AG20443 (cell line): ENCODE measurements at regions not wholly inside any gene's neighbourhood (a gene's known extent, or its start where the extent isn't known, plus 50 kb on each side); places are given as distances from the start of the nearest gene placed in this dataset.
A peak's percentile ranks its signal among the peaks of the same experiment; 100 is the strongest.

ENCODE experiments used
- DNase-seq: peaks from one replicate; pipeline ENCODE4 v3.0.0; 2012; ENCODE audit warnings: low spot score, mixed read lengths

GRCh38 chr1:199629624-199630023 is 397.9 kb upstream of the NR5A2 start:
- no peak for DNase-seq

DNA sequence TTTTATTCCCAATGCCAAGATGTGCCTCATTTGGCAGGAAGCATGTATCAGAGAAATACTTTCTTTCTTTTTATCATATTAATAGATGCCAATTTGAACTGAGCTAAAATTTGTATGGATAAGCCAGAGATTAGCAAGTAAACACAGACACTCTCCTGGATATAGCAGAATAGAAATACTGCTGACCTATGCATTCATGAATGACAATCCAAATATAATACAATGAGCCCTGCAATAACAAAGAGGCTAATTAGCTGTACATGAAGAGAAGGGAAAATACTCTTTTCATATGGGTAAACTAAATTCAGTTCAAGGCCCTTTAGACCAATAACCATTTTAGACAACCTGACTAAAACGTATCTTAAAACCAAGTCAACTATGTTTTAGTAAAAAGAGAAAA is 388.1 kb upstream of the NR5A2 start:
- DNase-seq: no peak

DNA sequence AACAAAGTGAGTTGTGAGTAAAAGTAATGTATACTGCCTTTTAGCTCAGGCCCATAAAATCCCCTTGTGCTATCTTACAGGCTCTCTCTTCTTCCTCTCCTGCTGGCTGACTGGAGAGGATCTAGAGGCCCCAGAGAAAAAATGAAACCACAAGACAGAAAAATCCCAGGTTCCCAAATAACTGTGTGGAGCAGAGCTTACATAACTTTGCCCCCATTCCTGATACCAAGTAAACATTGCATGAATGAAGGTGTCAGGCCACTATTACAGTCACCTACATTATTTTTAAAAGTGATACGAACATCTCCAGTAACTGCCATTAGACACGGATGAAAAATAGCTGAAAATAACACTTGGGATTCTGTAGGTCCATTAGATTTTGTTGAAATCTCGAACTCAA is 386.0 kb upstream of the NR5A2 start:
- DNase-seq: no peak

DNA sequence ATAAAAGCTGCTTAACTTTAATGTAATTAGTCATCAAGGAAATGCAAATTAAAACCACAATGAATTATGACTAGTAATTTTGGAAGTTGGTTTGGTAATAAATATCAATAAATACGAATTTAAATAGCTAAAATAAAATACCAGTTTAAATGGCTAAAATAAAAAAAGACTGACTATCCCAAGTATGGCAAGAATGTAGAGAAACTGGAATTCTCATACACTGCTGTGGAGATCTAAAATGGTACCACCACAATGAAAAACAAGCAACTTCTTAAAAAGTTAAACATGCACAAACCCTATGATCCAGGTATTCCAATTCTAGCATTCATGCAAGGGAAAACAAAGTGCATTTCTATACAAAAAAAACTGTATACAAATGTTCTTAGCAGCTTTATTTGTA is 382.6 kb upstream of the NR5A2 start:
- DNase-seq: no peak

DNA sequence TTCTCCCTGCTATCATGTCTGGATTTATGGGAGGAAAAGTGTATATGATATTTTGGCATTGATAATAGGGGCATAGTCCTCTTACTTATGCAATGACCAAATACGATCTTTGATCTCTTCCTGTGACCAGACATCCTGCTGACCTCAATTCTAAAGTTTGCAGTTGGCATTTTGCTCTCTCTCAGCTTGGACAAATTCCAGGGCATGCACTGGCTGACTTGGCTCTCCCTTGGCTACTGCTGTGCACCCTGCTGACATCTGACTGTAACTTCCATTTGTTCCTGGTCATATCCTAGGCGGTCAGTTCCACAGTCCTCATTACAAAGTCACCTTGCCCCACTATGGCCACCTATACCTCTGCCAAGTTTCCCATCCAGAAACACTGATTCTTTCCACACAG is 380.7 kb upstream of the NR5A2 start:
- peak; percentile 8 for DNase-seq

- no peak for DNase-seq
Measured at GRCh38 chr1:199657449-199657848, 370.1 kb upstream of the NR5A2 start.

DNA sequence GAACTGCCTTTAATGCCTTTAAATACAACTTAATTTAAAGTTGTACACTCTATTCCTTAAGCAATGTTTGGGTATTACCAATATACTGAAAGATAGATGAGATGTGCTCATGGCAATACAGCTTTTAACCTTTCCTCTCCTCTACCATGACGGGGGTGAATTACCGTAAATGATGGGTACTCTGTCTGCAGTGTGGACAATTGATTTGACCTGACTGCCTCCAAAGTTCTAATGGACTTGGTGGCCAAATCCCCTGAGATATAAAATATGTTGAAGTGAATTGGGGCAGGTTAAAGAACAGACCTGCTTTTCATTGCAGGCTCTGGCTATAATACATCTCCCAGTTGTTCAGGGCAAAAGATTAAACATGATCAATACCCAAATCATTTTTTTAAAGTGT is 367.4 kb upstream of the NR5A2 start:
- DNase-seq: no peak

- DNase-seq: no peak
Measured at GRCh38 chr1:199665371-199665770, 362.1 kb upstream of the NR5A2 start.

DNA sequence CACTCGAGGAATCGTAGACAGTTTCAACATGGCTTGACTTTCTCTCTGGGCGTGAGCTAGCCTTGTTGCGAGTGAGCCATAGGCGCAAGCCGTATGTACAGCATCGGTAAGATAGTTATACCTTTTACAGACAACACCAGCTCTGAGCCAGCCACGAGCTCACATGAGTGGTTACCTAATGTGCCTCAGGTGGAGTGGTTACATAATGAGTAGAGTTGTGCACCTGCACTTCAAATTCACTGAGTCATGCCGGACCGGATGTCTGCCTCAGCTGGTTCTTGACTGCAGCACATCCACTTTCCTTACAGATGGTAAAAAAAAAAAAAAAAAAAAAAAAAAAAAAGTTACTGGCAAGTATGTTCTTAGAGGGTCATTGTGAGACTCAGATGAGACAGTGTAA is 360.4 kb upstream of the NR5A2 start:
- no peak for DNase-seq

GRCh38 chr1:199669916-199670315 is 357.6 kb upstream of the NR5A2 start:
- no peak for DNase-seq

GRCh38 chr1:199671684-199672083 is 355.8 kb upstream of the NR5A2 start:
- no peak for DNase-seq

DNA sequence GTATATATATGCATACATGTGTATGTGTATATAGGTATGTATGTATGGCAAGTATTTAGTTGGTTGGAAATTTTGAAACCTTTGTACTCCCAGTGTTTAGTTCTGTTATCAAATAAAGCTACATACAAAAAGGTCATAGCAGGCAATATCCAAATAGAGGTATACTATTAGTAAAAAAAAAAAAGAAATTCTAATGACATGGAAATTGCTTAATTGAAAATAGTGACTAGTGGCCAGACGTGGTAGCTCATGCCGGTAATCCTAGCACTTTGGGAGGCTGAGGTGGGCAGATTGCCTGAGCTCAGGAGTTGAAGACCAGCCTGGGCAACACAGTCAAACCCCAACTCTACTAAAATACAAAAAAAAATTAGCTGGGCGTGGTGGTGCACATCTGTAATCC is 351.6 kb upstream of the NR5A2 start:
- no peak for DNase-seq

DNA sequence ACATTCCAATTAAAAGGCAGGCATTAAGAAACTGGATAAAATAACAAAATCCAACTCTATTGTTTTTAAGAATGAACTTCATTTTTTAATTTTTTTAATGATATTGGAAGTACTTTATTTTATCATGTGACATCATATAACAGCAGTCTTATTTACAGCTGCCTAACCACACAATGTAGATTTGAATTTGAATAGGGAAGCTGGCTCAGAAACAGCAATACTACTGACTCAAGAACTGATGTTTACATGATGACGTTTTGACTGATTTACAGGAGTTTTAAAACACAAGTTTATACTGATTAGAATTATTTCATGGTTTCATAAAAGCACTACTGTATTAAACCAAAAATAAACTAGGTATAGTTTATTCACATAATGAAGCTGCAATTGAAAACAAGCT is 348.7 kb upstream of the NR5A2 start:
- no peak for DNase-seq

DNA sequence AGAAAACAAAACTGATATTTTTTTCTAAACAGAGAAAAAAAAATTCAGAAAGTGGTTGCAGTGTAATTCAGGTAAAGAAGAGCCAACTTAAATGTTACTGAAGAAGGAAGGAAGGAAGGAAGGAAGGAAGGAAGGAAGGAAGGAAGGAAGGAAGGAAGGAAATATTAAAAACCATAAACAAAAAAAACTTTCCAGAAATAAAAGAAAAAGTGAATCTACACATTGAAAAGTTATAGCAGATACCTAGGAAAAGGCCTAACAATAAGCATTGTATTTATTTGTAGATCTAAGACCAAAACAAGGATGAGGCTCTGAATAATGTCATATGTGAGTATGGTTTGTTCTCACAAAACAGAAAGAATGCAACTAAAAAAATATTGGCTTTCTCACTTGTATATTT is 345.4 kb upstream of the NR5A2 start:
- DNase-seq: no peak

DNA sequence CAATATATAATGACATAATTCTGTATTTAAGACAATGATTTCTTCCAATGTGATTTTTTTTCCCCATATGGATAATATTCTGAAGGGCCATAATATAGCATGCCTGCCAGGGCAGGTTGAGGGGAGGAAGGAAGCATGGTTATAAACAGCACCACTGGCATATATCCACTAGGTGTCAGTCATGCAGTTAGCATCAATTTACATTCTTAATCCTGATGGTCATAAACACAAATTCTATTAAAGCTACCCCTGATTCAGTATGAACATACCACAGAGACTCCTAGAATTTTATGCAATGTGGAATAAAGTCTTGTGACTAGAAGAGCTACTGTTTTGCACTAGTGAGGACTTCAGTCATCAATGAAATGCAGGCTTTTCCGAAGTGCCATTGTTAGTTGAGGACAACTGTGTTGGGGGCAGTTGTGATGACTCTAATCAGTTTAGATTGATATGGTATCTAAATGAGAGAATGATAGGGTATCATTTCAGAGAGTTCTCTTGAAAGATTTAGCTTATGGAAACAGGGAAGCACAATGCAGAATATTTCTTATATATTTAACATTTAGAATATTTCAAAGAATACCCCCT is 342.7 kb upstream of the NR5A2 start:
- peak; percentile 53 for DNase-seq

DNA sequence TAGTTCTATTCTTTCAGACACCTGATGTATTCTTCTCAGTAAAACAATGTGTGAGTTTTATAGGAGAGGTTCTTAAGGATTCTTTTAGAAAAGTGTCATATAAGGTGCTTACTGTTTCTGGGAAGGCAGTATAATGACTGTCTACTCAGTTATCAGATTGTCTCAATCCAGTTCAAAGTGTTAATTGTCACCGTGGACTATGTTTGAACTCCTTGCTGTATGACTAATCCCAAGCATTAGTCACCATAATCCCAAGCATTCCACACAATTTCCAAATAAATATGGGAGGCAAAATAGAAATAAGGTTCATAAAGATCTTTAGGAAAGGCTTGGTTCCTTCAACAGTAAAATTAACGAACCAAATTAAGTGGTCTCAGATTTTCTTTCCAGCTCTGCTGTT is 342.1 kb upstream of the NR5A2 start:
- DNase-seq: peak; percentile 37

DNA sequence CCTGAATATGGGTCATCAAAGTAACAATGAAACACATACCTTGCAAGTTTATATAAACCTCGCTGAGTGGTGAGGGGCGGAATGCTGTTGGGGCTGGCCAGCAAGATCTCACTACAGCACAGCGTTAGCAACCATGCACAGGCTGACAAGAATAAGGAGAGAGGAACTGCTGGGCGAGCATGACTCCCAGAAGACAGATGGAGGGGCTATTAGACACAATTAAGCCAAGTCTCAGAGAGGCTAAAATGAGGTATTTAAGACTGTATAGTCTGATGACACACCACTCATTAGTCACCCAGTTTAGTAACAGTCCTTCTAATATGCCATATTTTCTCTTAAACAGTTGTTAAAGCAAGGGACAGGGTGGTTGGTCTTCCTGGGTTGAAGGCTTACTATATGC is 340.2 kb upstream of the NR5A2 start:
- no peak for DNase-seq

- DNase-seq: no peak
Measured at GRCh38 chr1:199688133-199688676, 339.3 kb upstream of the NR5A2 start.

DNA sequence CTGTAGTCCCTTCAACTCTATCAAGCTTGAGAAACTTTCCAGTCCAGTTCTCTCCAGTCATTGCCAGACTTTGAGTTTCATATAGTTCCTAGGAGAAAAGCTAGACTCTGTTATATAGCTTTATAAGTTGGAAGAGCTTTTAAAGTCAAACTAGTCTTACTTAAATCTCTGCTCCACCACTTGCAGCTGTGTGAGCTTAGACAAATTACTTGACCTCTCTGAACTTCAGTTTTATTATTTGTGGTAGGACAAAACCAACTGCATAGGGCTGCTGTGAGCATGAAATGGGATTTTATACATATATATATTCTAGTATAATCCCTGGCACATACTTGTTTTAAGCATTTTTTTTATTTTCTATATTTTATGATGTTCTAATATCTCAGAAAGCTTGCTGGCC is 338.7 kb upstream of the NR5A2 start:
- DNase-seq: no peak

- no peak for DNase-seq
Measured at GRCh38 chr1:199690496-199690895, 337.0 kb upstream of the NR5A2 start.

DNA sequence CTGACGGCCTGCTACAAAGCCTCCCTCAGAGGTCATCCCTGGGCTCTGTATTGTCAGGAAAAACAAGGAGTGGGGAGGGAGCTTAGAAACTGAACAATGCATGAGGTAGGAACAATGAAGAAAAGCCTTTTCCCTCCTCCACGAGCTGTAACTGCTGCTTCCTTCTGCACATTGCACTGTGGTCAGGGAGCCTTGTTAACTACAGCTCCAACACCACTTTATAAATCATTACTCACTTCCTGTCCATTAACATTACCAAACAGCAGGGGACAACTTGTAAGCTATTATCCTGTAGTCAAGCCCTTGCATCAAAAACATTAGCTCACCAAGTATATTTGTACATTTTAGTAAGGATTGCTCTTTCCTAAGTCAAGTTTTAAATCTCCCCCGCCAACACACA is 336.0 kb upstream of the NR5A2 start:
- DNase-seq: peak; percentile 44

GRCh38 chr1:199693724-199694123 is 333.8 kb upstream of the NR5A2 start:
- no peak for DNase-seq

- no peak for DNase-seq
Measured at GRCh38 chr1:199696225-199696624, 331.3 kb upstream of the NR5A2 start.

DNA sequence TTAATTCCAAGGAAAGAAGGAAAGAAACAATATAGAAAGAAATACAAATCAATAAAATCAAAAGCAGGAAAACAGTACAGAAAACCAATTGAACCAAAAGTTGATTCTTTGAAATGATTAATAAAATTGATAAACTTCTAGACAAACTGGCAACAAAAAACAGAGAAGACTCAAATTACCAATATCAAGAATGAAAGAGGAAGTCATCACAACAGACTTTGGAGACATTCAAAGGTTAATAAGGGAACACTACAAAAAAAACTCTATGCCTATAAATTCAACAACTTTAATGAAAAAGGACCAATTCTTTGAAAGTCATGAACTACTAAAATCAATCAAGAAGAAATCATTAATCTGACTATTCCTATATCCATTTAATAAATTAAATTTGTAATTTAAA is 329.3 kb upstream of the NR5A2 start:
- DNase-seq: no peak

- DNase-seq: no peak
Measured at GRCh38 chr1:199700551-199700950, 327.0 kb upstream of the NR5A2 start.
